ENCODE measurements at regions not wholly inside any gene's neighbourhood (a gene's known extent, or its start where the extent isn't known, plus 50 kb on each side); places are given as distances from the start of the nearest gene placed in this dataset.

DNA sequence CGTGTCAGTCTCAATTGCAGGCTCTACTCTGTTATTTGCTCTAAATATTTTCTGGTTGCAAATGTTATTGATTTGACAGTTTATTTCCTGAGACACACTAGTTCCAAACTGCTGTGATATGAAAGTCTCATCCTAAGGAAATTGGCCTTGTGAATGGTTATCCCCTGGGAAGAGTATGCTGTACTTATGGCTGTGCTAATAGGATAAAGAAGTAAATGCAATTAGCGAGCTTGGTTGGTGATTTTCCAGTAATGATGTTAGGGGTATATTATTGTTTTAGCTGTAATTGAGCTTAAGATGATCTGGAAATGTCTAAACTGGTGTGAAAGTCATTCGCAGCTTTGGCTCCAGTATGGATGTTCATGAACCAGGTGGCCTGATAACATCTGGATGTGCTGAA lies 197.9 kb downstream of the SUDS3 start:
- TF ChIP-seq, protein P1, sequence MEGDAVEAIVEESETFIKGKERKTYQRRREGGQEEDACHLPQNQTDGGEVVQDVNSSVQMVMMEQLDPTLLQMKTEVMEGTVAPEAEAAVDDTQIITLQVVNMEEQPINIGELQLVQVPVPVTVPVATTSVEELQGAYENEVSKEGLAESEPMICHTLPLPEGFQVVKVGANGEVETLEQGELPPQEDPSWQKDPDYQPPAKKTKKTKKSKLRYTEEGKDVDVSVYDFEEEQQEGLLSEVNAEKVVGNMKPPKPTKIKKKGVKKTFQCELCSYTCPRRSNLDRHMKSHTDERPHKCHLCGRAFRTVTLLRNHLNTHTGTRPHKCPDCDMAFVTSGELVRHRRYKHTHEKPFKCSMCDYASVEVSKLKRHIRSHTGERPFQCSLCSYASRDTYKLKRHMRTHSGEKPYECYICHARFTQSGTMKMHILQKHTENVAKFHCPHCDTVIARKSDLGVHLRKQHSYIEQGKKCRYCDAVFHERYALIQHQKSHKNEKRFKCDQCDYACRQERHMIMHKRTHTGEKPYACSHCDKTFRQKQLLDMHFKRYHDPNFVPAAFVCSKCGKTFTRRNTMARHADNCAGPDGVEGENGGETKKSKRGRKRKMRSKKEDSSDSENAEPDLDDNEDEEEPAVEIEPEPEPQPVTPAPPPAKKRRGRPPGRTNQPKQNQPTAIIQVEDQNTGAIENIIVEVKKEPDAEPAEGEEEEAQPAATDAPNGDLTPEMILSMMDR (IDR thresholded peaks at IDR 0.05): no peak
- Mint-ChIP-seq H3K4me3 (no peak overlapping the region), H3K4me1 (no peaks in the 10 kb centered on the region), H3K27ac (no peak overlapping the region), H3K27me3 (ENCODE audit: low read depth in 3 of 3) (peaks cover 0 to 3% (median 2%) of the 10 kb centered on the region in 3 donors), H3K9me3 (peaks cover 0 to 3% (median 2%) of the 10 kb centered on the region in 7 donors), H3K36me3 (no peaks in the 10 kb centered on the region)
- intact Hi-C loops (cut with micrococcal nuclease): no loop called here
- DNase-seq: no peak
- 88% methylated on average over 2 of the region's 3 CpGs for WGBS (ENCODE audit: insufficient coverage)
- no peak overlapping the region for H3K4me3 ChIP-seq (replicated peaks in 1 of 3; ENCODE audit: low read depth in 2 of 3, low read length in 3 of 3)
- H3K9ac ChIP-seq (ENCODE audit: insufficient read depth, low read length, poor library complexity, severe bottlenecking): no peak overlapping the region
- H2AFZ ChIP-seq (ENCODE audit: insufficient read depth, low read depth, low read length, poor library complexity, severe bottlenecking): no peak overlapping the region
- H3K4me1 ChIP-seq (ENCODE audit: control insufficient read depth in 1 of 2, insufficient read depth in 2 of 2, low read length in 2 of 2): no peaks in the 10 kb centered on the region
- peaks cover 0 to 3% of the 10 kb centered on the region in 2 donors for H3K9me3 ChIP-seq (replicated peaks in 1 of 2; ENCODE audit: control insufficient read depth in 1 of 2, insufficient read depth in 1 of 2, low read length in 2 of 2)
- H3K79me2 ChIP-seq (ENCODE audit: insufficient read depth, low read length): no peaks in the 10 kb centered on the region
- no peaks in the 10 kb centered on the region for H3K36me3 ChIP-seq (replicated peaks in 1 of 2; ENCODE audit: control insufficient read depth in 1 of 2, insufficient read depth in 2 of 2, low read length in 2 of 2)
- no peaks in the 10 kb centered on the region for H3K27me3 ChIP-seq (ENCODE audit: control insufficient read depth in 2 of 2, insufficient read depth in 2 of 2, low read length in 2 of 2)
- no peaks in the 10 kb centered on the region for H4K20me1 ChIP-seq (ENCODE audit: insufficient read depth, low read length)
- no peak overlapping the region for H3K4me2 ChIP-seq (replicated peaks; ENCODE audit: extremely low read depth, low read length, poor library complexity, severe bottlenecking)
- H3K27ac ChIP-seq (ENCODE audit: low read depth in 1 of 2, low read length in 2 of 2): no peak overlapping the region

DNA sequence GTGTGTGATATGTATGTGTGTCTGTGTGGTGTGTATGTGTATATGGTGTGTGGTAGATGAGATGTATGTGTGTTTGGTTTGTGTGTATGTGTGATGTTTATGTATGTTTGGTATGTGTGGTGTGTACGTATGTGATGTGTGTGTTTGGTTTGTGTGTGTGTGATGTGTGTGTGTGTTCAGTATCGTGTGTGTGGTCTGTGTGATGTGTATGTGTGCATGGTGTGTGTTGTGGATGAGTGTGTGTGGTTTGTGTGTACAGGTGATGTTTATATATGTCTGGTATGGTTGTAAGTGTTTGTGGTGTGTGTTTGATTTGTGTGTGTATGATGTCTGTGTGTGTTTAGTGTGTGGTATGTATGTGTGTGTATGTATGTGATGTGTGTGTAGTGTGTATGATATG lies 199.4 kb downstream of the SUDS3 start:
- Histone ChIP-seq H3K79me2 (ENCODE audit: insufficient read depth, low read length) (no peaks in the 10 kb centered on the region), H3K27me3 (ENCODE audit: control insufficient read depth in 2 of 2, insufficient read depth in 2 of 2, low read length in 2 of 2) (no peaks in the 10 kb centered on the region), H3K9me3 (replicated peaks in 1 of 2; ENCODE audit: control insufficient read depth in 1 of 2, insufficient read depth in 1 of 2, low read length in 2 of 2) (peaks cover 0 to 3% of the 10 kb centered on the region in 2 donors), H3K4me1 (ENCODE audit: control insufficient read depth in 1 of 2, insufficient read depth in 2 of 2, low read length in 2 of 2) (no peaks in the 10 kb centered on the region), H3K27ac (ENCODE audit: low read depth in 1 of 2, low read length in 2 of 2) (no peak overlapping the region), H4K20me1 (ENCODE audit: insufficient read depth, low read length) (no peaks in the 10 kb centered on the region), H3K36me3 (replicated peaks in 1 of 2; ENCODE audit: control insufficient read depth in 1 of 2, insufficient read depth in 2 of 2, low read length in 2 of 2) (no peaks in the 10 kb centered on the region), H3K4me2 (replicated peaks; ENCODE audit: extremely low read depth, low read length, poor library complexity, severe bottlenecking) (no peak overlapping the region), H3K9ac (ENCODE audit: insufficient read depth, low read length, poor library complexity, severe bottlenecking) (no peak overlapping the region), H2AFZ (ENCODE audit: insufficient read depth, low read depth, low read length, poor library complexity, severe bottlenecking) (no peak overlapping the region), H3K4me3 (replicated peaks in 1 of 3; ENCODE audit: low read depth in 2 of 3, low read length in 3 of 3) (no peak overlapping the region)
- peaks cover 0 to 3% (median 2%) of the 10 kb centered on the region in 7 donors for H3K9me3 Mint-ChIP-seq
- H3K27ac Mint-ChIP-seq: no peak overlapping the region
- peaks cover 0 to 2% (median 0%) of the 10 kb centered on the region in 3 donors for H3K27me3 Mint-ChIP-seq (ENCODE audit: low read depth in 3 of 3)
- no peaks in the 10 kb centered on the region for H3K36me3 Mint-ChIP-seq
- intact Hi-C loops (cut with micrococcal nuclease): no loop called here
- no peak overlapping the region for H3K4me3 Mint-ChIP-seq
- DNase-seq: no peak
- TF ChIP-seq, protein P1 (IDR thresholded peaks at IDR 0.05): no peak
- WGBS (ENCODE audit: insufficient coverage): 90% methylated on average over 2 of the region's 2 CpGs
- no peaks in the 10 kb centered on the region for H3K4me1 Mint-ChIP-seq
